Esophagus squamous epithelium (tissue), 5 donors: ENCODE measurements at regions not wholly inside any gene's neighbourhood (a gene's known extent, or its start where the extent isn't known, plus 50 kb on each side); places are given as distances from the start of the nearest gene placed in this dataset.
A peak's percentile ranks its signal among the peaks of the same experiment; 100 is the strongest.
"Not testable (repeated sequence)": the region's sequence is repeated elsewhere in the genome, so short reads cannot be mapped to it uniquely, and the experiment has no call there.

Source experiments
- DNase-seq: peaks from one replicate; lab custom pipeline; 2025; lab: John Stamatoyannopoulos, UW
- H3K27ac ChIP-seq, 4 donors: fragments of 200-600 bp; sonication (generic); one replicate each; pipeline ENCODE4 v1.5.1; 2016 to 2019; ENCODE audit warnings: mild to moderate bottlenecking in 1 of 4
- H3K27me3 ChIP-seq, 4 donors: fragments of 200-600 bp; sonication (generic); 1 replicate in 3 of 4; 2 replicates in 1 of 4; pipeline versions ENCODE4 v1.5.1 to v1.6.0; 2017 to 2021; ENCODE audit warnings: antibody characterized with exemption in 1 of 4
- H3K36me3 ChIP-seq, 3 donors: fragments of 200-600 bp; sonication (generic); one replicate each; pipeline ENCODE4 v1.5.1; 2016 to 2019
- H3K4me1 ChIP-seq, 3 donors: fragments of 200-600 bp; sonication (generic); one replicate each; pipeline ENCODE4 v1.5.1; 2017 to 2019
- H3K4me3 ChIP-seq, 4 donors: fragments of 200-600 bp; sonication (generic); 1 replicate in 3 of 4; 2 replicates in 1 of 4; pipeline ENCODE4 v1.5.1; 2016 to 2019; ENCODE audit warnings: mild to moderate bottlenecking in 2 of 4, moderate library complexity in 1 of 4
- H3K9me3 ChIP-seq, 3 donors: fragments of 200-600 bp; sonication (generic); one replicate each; pipeline ENCODE4 v1.5.1; 2016 to 2019
- CTCF ChIP-seq, 6 experiments: fragments of 450-650 bp in 4 of 6; fragments of 200-600 bp in 2 of 6; sonication (generic) in 2 of 6; IDR thresholded peaks; one replicate each; pipeline ENCODE4 v1.5.1; 2016 to 2019; ENCODE audit warnings: antibody characterized with exemption in 6 of 6, mild to moderate bottlenecking in 4 of 6, moderate library complexity in 4 of 6
- POLR2A ChIP-seq, 4 donors: fragments of 450-650 bp; IDR thresholded peaks; one replicate each; pipeline ENCODE4 v1.6.1; 2017; ENCODE audit warnings: antibody characterized with exemption in 4 of 4, mild to moderate bottlenecking in 4 of 4, moderate library complexity in 3 of 4
- WGBS, 2 donors: methylation state at CpG; one replicate each; pipeline ENCODE4 v1.1.5; 2018; 5-methylcytosine and 5-hydroxymethylcytosine counted together
- intact Hi-C: fragments of 100-400 bp; cut with DNase I; formaldehyde crosslinking; loops from one replicate; pipeline ENCODE4 v1.15.0; 2022
- donor health status: DM: yes; HTN: yes; CAD: no.

- H3K27ac ChIP-seq: peak overlapping the region; percentile 4 to 29 (median 24)
- 60 to 83% methylated on average over 12 to 13 of the region's 17 CpGs for WGBS, 2 donors
Observed at GRCh38 chr10:118960157-118961090, 69.1 kb upstream of the NANOS1 start.

DNA sequence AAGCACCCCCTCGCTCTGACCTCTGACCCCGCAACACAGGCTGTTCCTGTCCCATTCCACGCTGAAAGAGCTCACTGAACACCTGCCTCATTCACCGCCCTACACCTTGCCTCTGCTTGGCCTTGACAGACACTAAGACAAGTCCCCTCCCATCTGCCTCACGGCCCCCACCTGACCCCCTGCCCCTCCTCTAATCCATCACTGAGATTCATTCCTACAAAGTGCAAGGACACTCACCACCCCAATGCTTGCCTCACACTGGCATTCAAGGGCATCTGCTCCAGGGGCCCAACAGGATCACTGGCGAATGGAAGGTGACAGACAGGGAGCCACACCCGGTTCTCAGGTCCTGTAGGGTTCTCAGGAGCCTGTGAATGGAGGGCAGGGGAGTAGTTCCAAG is 68.1 kb upstream of the NANOS1 start:
- DNase-seq: no peak
- Histone ChIP-seq H3K4me1 (peaks cover 14 to 36% (median 19%) of the 10 kb centered on the region in 3 donors), H3K4me3 (no peak overlapping the region), H3K36me3 (no peaks in the 10 kb centered on the region), H3K27ac (peak overlapping the region in 1 of 4 donors; percentile 18), H3K27me3 (peaks cover 0 to under 1% (median 0%) of the 10 kb centered on the region in 4 donors), H3K9me3 (no peaks in the 10 kb centered on the region)
- TF ChIP-seq CTCF (IDR thresholded peaks at IDR 0.05) (no peak), POLR2A (IDR thresholded peaks at IDR 0.05) (no peak)
- 59 to 65% methylated on average over 6 to 7 of the region's 7 CpGs for WGBS, 2 donors
- intact Hi-C loops: no loop called here

More at GRCh38 chr10:118960157-118961090, 69.1 kb upstream of the NANOS1 start:
- no peak overlapping the region for H3K4me3 ChIP-seq
- no peaks in the 10 kb centered on the region for H3K9me3 ChIP-seq
- intact Hi-C loops: no loop called here
- peaks cover 0 to 2% (median 0%) of the 10 kb centered on the region in 4 donors for H3K27me3 ChIP-seq
- DNase-seq: no peak
- H3K4me1 ChIP-seq: peaks cover 14 to 36% (median 19%) of the 10 kb centered on the region in 3 donors
- no peak for TF ChIP-seq POLR2A (IDR thresholded peaks at IDR 0.05)
- no peak for TF ChIP-seq CTCF (IDR thresholded peaks at IDR 0.05)
- H3K36me3 ChIP-seq: no peaks in the 10 kb centered on the region

DNA sequence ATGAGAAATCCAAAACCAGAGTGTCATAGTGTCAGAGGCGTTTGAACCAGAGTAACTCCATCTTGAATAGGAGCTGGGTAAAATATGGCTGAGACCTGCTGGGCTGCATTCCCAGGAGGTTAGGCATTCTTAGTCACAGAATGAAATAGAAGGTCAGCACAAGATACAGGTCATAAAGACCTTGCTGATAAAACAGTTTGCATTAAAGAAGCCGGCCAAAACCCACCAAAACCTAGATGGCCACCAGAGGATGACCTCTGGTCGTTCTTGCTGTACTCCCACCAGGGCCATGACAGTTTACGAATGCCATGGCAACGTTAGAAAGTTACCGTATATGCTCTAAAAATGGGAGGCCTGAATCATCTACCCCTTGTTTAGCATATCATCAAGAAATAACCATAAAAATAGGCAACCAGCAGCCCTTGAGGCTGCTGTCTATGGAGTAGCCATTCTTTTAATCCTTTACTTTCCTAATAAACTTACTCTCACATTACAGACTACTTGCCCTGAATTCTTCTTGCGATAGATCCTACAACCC is 67.1 kb upstream of the NANOS1 start:
- WGBS, 2 donors: 68 to 71% methylated on average over 7 of the region's 7 CpGs

GRCh38 chr10:118963341-118963740 is 66.2 kb upstream of the NANOS1 start:
- Histone ChIP-seq H3K4me1 (peaks cover 14 to 34% (median 19%) of the 10 kb centered on the region in 3 donors), H3K9me3 (no peaks in the 10 kb centered on the region), H3K27me3 (peaks cover 0 to 17% (median 0%) of the 10 kb centered on the region in 4 donors), H3K27ac (no peak overlapping the region), H3K4me3 (no peak overlapping the region), H3K36me3 (no peaks in the 10 kb centered on the region)
- no peak for TF ChIP-seq CTCF (IDR thresholded peaks at IDR 0.05)
- no peak for TF ChIP-seq POLR2A (IDR thresholded peaks at IDR 0.05)
- intact Hi-C loops: no loop called here
- 90 to 91% methylated on average over 5 to 6 of the region's 10 CpGs for WGBS, 2 donors
- DNase-seq: no peak

More for the DNA sequence above, 67.1 kb upstream of the NANOS1 start:
- DNase-seq, H3K4me3 ChIP-seq, H3K9me3 ChIP-seq, H3K36me3 ChIP-seq, H3K27ac ChIP-seq, H3K27me3 ChIP-seq, intact Hi-C loops: not testable (repeated sequence)
- H3K4me1 ChIP-seq: peaks cover 14 to 36% (median 19%) of the 10 kb centered on the region in 3 donors

DNA sequence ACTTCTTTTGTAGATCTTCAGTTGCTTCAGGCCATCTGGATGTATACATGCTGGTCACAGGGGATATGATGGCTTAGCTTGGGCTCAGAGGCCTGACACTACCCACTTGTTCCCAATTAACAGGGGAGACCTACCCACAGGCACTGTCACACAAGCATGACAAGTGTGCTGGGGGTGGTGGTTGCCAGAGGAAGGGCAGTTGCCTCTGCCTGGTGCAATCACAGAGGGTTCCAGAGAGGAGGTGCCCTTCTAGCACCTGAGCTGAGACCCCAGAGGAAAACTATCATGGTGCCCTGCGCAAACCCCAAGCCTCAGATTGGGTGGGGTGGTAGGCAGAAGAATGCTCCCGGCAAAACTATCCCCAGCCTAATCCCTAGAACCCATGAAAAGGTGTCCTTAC is 65.6 kb upstream of the NANOS1 start:
- no peak for TF ChIP-seq CTCF (IDR thresholded peaks at IDR 0.05)
- TF ChIP-seq POLR2A (IDR thresholded peaks at IDR 0.05): no peak

DNA sequence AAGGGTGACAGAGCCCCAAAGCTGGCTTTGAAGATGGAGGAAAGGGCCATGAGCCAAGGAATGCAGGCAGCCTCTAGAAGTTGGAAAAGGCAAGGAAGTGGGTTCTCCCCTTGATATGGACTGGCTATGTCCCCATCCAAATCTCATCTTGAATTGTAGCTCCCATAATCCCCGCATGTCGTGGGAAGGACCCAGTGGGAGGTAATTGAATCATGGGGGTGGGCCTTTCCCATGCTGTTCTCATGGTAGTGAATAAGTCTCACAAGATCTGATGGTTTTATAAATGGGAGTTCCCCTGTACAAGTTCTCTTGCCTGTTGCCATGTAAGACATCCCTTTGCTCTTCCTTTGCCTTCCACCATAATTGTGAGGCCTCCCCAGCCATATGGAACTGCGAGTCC is 65.0 kb upstream of the NANOS1 start:
- peaks cover 0 to 17% (median 0%) of the 10 kb centered on the region in 4 donors for H3K27me3 ChIP-seq
- intact Hi-C loops, DNase-seq, H3K9me3 ChIP-seq, H3K4me3 ChIP-seq, H3K27ac ChIP-seq, H3K36me3 ChIP-seq: not testable (repeated sequence)
- peaks cover 6 to 23% (median 9%) of the 10 kb centered on the region in 3 donors for H3K4me1 ChIP-seq
- 80 to 92% methylated on average over 3 of the region's 3 CpGs for WGBS, 2 donors

More for the DNA sequence above, 65.6 kb upstream of the NANOS1 start:
- H3K27ac ChIP-seq: no peak overlapping the region
- 50 to 88% methylated on average over 1 to 2 of the region's 2 CpGs for WGBS, 2 donors
- H3K4me3 ChIP-seq: no peak overlapping the region
- no peaks in the 10 kb centered on the region for H3K36me3 ChIP-seq
- no peak for DNase-seq
- intact Hi-C loops: no loop called here
- peaks cover 11 to 29% (median 14%) of the 10 kb centered on the region in 3 donors for H3K4me1 ChIP-seq
- H3K27me3 ChIP-seq: peaks cover 0 to 17% (median 0%) of the 10 kb centered on the region in 4 donors
- no peaks in the 10 kb centered on the region for H3K9me3 ChIP-seq
